Endothelial cell of hepatic sinusoid (primary cell): ENCODE measurements at regions not wholly inside any gene's neighbourhood (a gene's known extent, or its start where the extent isn't known, plus 50 kb on each side); places are given as distances from the start of the nearest gene placed in this dataset.

Experiments used
- in situ Hi-C: cut with HindIII; loops from 2 replicates; pipeline ENCODE4 v1.10.0; 2017; ENCODE audit warnings: low sequenced_read_pairs

DNA sequence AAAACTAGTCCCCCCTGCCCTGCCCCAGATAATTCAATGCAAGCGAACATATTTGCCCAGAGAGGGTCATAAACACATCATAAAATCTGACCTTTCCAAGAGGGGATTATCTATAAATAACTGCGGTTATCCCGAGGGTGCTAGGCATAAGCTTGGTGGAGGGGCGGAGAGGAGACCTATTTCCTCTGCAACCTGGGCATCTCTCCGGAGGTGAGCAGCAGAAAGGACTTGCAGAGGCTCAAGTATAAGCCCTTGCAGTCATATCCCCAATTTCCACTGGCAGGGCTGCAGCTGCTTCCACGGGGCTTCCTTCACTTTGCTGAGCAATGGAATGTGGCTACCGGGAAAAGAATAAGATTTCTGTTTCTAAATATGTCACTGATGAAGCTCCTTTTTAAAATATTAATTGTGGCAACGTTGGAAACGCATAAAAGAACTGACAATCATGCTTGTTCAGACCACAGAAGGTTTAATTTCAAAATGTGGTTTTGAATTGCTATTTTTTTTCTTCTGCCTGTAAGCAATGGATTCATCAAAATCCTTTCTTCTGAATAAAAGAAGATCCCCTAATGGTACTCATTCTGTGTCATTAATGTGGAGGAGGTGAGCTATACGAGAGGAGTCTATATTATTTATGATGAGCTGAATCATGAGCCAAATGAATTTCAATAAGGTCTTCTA lies 268.9 kb upstream of the ATP2B1 start:
- in situ Hi-C loops: no loop called here

- in situ Hi-C loops: no loop called here
These were observed 268.2 kb upstream of the ATP2B1 start for GRCh38 chr12:89976866-89977265.

GRCh38 chr12:89975574-89975973 lies 266.9 kb upstream of the ATP2B1 start:
- in situ Hi-C loops: no loop called here

- in situ Hi-C loops: no loop called here
These were observed 263.2 kb upstream of the ATP2B1 start for GRCh38 chr12:89971880-89972279.

DNA sequence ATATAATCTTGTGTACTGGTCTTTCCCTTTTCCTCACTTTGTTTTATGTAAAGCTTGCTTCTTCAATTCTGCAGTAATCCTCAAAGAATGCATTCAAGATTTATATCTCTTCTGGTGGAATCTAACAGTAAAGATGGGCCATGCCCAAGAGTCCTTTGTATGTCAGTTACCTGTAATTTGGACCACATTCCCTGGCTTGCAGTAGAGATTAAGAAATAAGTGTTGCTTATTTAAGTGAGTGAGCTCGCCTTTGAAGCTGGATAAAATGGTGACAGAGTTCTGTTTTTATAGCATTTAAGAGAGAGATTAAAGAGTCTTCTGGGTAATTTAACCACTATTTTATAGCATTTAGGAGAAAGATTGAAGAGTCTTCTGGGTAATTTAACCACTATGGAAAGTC lies 262.1 kb upstream of the ATP2B1 start:
- in situ Hi-C loops: no loop called here

DNA sequence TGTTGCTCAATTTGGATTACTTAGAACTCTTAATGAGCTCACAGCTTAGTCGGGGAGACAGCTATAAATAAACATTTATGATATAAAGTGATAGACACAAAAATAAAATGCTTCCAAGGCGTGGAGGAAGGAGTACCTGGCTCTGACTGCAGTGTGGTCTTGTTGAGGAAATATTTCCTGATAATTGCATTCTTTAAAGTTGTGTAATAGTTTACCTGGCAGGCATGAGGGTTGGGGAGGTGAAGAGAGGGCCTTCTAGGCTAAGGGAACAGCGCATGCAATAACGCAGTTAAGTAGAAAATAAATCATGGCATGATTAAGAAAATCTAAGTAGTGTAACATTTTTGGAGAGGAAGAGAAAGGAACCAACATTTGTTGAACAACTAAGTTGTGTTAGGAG lies 260.5 kb upstream of the ATP2B1 start:
- in situ Hi-C loops: no loop called here

DNA sequence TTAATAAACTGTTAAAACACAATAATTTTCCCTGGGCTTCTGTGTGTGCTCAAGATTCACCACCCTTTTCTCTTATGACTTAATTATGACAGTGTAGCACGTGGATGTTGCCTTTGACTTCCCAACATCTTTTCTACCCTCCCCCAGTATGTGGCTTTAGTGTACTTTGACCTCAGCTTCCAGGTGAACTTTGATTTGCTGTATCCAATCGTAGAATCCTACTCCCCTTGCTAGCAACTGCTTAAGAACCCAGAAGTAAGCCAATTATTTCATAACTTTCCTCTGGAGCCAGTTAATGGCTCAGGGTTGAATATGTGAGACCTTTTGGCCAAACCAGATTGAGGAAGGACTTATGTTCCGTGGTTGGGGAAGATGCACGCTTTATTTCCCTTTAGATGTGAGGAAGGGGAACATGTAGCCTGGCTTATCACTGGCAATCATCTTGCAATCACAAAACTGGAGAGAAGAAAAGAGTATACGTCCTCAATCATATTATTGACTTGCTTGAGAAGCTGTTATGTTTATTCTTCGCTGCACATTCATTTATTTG lies 259.6 kb upstream of the ATP2B1 start:
- in situ Hi-C loops: no loop called here

DNA sequence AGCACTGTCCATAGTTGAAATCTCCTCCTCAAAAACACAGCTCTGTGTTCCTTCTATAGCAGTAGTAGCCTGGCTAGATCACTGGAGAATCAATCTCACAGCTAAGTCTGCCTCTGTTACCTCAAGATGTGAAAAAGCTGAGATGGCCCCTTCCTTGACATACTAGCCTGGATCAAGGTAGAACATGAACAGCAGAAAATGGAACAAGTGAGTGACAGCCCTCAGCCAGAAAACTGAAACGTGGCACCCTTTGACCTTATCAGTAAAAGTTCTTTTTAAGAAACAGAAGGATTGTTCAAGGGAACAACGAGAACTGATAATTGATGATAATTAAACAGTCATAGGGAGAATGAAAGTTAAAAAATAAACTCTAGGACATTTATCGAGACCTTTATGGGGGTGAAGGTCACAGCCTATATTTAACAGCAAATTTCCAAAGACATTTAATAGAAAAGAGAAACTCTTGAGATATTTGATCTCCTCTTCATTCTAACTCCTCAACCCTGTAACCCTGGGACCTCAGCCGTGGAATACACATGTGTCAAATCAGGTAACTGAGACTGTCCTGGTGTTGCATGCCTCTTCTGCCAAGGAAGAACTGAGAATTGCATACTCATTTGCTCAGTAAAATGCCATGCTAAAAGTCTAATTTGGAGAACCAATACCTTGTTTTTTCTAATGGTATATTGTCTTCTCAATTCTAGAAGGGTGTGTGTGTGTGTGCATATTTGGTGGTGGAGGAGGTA lies 258.0 kb upstream of the ATP2B1 start:
- in situ Hi-C loops: no loop called here

DNA sequence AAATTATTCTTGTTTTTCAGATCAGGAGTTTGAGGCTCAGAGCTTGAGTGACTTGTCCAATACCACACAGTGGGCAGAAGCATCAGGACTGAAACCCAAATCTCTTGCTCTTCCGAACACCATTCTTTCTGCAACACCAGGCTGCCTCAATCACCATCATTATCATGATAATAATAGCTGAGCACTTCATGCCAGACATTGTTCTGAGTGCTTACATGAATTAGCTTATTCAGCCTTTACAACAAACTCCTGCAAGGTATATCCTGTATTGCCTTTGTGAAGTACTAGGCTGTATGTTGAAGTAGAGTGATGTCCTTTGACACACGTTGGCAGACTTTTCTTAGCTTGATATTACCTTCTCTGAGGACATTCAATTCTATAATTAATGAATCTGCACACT lies 257.4 kb upstream of the ATP2B1 start:
- in situ Hi-C loops: no loop called here

- in situ Hi-C loops: no loop called here
These were observed 254.0 kb upstream of the ATP2B1 start for GRCh38 chr12:89962648-89963047.

GRCh38 chr12:89960607-89961394 lies 252.2 kb upstream of the ATP2B1 start:
- in situ Hi-C loops: no loop called here

DNA sequence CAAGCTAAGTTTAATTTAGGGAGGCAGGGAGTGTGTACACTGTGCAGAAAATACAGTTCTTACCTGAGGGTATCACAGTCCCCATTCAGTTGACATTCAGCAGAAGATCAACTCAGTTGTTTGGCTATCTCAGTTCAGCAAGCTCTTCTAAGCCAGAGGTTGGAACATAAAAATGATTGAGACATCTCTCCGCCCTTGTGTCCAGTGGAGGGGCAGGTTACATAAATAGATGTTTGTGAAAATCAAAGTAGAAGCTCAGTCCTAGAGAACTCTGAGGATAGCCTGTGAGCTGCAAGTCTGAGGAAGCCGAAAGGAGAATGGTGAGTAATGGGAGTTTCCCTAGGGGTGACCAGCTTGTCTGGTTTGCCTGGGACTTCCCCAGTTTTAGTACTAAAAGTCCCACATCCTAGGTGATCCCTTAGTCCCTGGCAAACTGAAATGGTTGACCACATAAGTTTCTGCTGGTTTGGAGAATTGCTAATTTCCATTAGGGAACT lies 251.4 kb upstream of the ATP2B1 start:
- in situ Hi-C loops: no loop called here

DNA sequence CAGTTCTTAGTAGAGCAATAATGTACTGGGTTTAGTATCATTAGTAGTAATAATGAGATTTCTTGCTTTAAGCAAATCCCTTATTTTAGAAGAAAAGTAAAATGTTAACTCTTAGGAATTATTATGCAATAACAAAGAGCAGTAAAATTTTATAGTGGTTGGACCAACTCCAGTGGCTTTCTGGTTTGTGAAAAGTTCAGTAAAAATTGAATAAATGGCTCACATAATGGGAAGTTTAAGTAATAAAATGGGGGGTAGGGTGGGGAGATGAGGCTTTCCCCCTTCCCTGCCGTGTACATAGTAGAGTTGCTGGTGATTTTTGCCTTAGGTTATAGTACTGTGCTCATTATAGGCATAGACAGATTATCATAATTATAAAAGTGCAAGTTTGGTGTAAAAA lies 250.5 kb upstream of the ATP2B1 start:
- in situ Hi-C loops: no loop called here

DNA sequence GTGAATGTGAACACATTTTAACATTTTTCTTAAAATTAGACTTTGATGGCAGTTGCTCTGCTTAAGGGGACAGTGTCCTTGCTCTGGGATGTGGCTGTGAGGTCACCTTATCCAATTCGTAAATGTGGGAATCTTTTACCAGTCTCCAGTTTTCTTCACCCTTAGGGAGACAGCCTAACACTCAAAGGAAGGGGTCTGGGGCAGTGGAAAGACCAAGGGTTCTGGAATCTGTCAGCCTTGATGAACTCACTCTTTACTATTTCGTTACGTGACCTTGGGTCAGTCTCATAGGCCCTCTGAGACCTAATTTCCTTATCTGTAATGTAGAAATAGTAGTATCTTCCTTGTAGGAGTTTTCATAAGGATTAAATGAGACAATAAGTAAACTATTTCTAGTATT lies 245.6 kb upstream of the ATP2B1 start:
- in situ Hi-C loops: no loop called here

GRCh38 chr12:89951694-89952060 lies 243.0 kb upstream of the ATP2B1 start:
- in situ Hi-C loops: no loop called here

- in situ Hi-C loops: no loop called here
These were observed 242.5 kb upstream of the ATP2B1 start for GRCh38 chr12:89951050-89951693.

DNA sequence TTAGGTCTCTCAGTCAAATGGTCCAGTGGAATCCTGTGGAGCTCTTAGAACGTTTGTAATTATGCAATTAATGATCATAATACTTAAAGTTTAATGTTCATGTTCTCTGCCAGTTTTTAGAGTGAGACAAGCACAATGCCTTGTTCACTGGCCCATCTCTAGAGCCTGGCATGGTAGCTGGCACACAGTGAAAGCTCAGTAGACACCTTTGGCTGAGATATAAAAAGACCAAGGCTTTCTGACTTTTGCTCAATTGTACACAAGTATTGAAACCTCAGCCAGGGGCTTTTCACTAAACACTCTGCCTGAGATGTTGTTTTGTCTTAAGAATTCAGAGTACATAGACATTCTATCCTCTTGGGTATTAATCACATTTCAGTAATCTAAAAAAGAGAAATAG lies 241.8 kb upstream of the ATP2B1 start:
- in situ Hi-C loops: no loop called here

DNA sequence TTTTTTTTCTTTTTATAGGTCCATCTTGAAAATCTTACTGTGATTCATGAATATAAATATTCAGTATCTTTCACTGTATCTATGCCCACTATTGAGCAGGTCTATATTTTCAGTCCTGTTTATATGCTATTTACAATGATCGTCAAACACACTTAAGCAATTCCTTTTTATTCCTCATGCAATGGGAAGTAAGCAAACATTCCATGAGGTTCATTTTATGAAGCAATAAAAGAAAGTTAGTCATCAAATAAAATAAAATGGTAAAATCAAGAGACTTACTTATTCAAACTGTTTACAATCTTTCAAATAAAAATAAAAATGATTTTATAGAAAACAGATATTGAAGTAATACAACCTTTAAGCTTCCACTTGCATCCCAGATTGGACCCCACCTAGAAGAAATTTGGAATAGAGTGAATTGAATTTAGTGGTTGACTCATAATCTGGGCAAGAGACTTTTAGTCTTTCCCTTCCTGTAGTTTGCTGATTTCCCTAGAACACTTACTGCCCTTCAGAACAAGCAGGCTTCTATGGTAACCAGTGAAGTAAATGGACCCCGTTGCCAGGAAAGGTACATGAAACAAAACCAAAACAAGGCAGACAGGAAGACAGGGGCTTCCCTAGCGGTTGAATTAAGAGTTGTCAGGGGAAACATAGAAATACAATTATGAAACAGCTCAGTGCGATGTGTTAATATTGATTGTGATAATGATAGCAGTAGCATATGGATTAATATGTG lies 241.0 kb upstream of the ATP2B1 start:
- in situ Hi-C loops: no loop called here

DNA sequence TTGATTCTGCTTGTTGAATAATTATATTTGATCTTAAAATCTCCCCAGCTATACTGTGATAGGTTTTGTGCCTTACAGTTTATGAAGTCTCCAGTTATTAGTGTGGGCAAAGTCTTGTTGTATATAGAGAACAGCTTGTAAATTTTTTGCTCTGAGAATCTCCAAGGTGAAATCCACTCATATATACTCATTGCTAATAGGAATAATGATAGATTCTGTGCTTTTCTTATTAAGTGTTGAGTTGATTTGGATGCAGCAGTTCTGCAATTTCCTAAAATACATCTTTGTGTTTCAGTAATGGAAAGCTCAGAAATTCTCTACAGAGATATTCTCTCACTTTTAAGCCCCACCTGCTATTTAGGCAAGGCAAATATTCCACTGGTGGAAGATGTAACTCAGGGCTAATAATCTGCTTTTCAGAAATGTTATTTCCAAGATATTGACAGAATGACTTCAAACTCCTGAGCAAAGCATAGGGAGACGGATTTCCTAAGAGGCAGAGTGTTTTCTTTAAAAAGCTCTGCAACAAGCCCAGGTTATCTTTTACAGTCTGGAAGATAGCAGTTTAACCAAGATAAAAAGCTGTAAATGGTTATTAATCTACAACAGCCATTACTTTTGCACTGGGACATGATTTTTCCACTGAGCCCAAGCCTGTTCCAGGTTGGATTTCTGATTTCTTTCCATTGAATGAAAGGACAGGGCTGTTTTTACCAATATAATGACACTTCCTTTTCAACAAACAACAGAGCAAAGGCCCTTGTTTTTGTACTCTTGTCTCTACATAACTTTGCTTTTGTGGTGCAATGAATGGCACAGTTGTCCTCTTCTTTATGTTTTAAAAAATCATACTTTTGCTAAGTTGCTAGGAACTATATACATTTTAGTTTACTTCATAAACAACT lies 239.9 kb upstream of the ATP2B1 start:
- in situ Hi-C loops: no loop called here
